ENCODE measurements at regions not wholly inside any gene's neighbourhood (a gene's known extent, or its start where the extent isn't known, plus 50 kb on each side); places are given as distances from the start of the nearest gene placed in this dataset.
"Not testable (repeated sequence)": the region's sequence is repeated elsewhere in the genome, so short reads cannot be mapped to it uniquely, and the experiment has no call there.

GRCh38 chr6:21744331-21744730 lies 150.8 kb downstream of the SOX4 start:
- no peak for DNase-seq (ENCODE audit: low spot score)

DNA sequence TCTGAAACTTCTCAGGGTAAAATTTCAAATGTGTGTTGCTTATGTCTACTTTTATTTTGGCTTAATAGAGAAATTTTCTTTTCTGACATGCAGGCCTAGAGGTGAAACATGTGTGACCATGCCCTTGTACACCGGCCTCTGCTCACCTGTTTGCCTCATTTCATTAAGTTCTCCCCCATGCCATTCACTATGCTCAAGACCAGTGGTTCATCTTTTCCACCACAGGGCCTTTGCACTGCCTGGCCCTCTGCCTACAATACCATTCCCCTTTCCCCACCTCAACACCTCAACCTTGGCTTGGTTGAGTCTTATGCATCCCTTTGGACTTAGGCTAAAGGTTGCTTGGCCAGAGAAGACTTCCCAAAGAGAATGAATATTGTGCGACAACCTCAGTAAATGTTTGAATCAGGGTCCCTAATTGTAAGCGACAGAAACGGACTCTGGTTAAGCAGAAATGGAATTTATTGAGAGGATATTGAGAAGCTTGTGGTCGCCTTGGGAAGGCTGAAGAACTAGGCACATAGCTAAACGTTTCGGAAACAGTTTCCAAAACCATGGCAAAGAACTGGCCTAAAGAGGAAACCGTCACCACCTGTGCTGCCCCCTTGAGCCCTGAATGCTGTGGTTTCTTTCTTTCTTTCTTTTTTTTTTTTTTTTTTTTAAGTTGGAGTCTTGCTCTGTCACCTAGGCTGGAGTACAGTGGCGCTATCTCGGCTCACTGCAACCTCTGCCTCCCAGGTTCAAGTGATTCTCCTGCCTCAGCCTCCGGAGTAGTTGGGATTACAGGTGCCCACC lies 152.2 kb downstream of the SOX4 start:
- no peak for DNase-seq (ENCODE audit: low spot score)

GRCh38 chr6:21747441-21747840 lies 153.9 kb downstream of the SOX4 start:
- peak; percentile 79 for DNase-seq (ENCODE audit: low spot score)

GRCh38 chr6:21748343-21749056 lies 154.9 kb downstream of the SOX4 start:
- DNase-seq (ENCODE audit: low spot score), result peak; percentile 71

DNA sequence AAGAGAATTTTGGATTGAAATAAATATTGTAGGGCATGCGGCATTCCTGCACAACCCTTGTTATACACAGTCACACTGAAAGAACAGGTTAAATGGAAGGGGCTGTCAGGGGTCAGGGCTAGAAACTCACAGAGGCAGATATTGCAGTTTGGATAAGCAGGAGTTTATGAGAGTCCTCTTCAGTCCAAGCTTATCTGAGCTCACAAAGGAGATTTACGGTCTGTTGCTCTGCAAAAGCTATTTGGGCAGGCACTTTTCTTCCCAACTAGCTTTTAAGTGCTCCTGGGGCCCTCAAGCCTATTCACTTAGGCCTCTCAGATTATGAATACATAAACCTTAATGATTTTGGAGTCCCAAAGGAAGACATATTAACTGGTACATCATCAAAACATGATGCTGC lies 156.2 kb downstream of the SOX4 start:
- no peak for DNase-seq (ENCODE audit: low spot score)

DNA sequence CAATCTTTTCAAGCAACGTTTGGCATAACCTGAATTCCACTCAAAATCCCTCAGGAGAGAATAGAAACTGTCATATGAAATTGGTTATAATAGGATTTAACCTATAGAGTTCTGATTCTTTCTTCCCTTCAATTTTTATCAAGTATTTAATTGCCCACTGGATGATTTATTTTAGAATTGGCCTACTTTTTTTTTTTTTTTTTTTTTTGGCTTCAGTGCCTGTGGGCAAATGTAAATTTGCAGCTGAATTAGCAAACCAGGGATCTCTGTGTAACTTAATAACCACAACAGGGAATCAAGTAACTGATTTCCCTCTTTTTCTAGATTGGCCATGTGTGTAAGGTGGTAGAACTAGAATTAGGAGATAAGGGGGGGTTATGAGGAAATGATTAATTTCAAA lies 157.0 kb downstream of the SOX4 start:
- DNase-seq (ENCODE audit: low spot score), result no peak

DNA sequence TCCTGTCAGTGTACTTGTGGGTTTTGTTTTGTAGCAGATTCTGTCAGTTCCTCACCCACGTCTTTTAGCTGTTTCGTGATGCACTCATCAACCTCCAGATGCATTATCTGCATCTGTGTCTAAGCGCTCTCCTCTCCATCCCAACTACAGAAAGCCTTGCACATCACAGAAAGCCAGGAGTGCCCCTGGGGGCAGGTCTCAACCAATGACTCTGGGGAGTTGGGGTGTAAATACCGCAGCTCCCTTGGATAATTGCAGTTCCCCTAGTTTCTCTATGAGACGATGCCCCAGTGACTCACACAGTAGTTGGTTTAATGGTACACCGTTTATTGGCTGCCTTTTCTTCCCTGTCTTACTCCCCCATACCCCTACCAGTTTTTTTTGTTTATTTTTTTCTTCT lies 158.1 kb downstream of the SOX4 start:
- no peak for DNase-seq (ENCODE audit: low spot score)

DNA sequence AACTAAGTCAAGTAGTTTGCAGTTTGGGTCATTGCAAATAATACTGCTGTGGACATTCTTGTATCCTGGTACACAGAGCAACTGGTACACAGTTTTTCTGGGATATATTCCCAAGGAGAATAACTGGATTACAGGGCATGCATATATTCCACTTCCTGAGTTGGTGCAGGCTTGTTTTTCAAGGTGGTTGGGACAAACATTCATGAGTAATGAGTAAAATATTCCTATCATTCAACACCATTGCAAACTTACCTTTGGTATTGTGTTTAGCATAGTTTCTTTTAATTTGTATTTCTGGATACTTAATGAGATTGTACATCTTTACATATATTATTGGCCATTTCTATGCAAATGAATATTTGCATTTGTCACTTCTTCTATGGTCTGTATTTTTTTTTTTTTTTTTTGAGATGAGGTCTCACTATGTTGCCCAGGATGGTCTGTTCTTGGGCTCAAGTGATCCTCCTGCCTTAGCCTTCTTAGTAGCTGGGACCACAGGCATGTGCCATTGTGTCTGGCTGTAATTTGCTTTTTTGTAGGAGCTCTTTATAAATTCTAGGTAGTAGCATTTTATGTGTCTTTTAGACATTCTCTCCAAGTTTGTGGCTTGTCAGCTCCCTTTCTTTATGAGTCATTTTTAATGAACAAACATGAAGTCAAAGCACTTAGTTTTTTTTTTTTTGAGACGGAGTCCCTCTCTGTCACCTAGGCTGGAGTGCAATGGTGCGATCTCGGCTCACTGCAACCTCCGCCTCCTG lies 158.7 kb downstream of the SOX4 start:
- DNase-seq (ENCODE audit: low spot score), result no peak

GRCh38 chr6:21753241-21754108 lies 159.9 kb downstream of the SOX4 start:
- no peak for DNase-seq (ENCODE audit: low spot score)

- no peak for DNase-seq (ENCODE audit: low spot score)
Measured at GRCh38 chr6:21754891-21755290, 161.3 kb downstream of the SOX4 start.

DNA sequence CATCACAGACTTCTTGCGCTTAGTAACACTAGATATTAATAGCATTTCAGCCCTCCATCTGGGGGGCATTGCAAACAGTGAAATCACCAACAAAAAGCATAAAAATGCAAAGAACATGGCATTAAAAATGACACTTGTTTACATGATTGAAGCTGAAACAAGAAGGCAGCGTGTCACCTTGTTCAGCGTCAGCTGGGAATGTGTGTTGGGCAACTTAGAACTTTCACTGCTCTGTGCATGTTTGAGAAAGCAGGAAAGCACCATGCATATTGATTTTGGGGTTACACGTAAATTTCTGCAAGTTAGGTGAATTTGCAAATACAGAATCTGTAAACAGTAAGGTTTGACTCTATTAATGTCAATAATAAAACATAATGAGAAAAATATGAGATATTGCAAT lies 162.9 kb downstream of the SOX4 start:
- DNase-seq (ENCODE audit: low spot score), result no peak

DNA sequence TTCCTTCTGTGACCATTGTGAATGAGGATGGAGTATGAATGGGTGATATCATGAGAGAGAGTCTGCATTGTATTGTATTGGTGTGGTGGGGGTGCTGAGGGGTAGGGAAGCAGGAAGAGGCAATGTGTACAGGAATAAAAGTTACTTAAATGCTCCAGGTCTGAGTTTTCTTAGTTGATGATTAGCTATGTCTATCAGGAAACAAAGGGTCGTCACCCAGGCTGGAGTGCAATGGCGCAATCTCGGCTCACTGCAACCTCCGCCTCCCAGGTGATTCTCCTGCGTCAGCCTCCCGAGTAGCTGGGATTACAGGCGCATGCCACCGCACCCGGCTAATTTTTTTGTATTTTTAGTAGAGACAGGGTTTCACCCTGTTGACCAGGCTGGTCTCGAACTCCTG lies 163.8 kb downstream of the SOX4 start:
- DNase-seq (ENCODE audit: low spot score), result not testable (repeated sequence)

DNA sequence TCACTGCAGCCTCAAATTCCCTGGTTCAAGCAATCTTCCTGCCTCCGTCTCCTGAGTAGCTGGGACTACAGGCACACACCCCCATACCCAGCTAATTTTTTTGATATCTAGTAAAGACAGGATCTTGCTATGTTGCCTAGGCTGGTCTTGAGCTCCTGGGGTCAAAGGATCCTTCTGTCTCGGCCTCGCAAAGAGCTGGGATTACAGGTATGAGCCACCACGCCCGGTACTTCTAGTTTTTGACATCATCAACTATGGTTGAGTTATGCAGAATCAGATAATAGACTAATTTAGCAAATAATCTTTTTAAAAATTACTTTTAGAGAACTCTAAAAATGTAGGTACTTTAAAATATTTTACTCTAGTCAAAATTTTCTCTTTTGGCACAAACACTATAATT lies 166.2 kb downstream of the SOX4 start:
- DNase-seq (ENCODE audit: low spot score), result no peak

DNA sequence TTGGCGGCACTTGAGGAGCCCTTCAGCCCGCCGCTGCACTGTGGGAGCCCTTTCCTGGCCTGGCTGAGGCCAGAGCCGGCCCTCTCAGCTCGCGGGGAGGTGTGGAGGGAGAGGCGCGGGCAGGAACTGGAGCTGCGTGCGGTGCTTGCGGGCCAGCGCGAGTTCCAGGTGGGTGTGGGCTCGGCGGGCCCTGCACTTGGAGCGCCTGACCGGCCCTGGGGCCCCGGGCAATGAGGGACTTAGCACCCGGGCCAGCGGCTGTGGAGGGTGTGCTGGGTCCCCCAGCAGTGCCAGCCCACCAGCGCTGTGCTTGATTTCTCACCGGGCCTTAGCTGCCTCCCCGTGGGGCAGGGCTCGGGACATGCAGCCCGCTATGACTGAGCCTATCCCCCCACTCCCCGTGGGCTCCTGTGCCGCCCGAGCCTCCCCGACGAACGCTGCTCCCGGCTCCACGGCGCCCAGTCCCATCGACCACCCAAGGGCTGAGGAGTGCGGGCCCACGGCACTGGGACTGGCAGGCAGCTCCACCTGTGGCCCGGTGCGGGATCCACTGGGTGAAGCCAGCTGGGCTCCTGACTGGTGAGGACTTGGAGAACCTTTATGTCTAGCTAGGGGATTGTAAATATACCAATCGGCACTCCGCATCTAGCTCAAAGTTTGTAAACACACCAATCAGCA lies 167.6 kb downstream of the SOX4 start:
- not testable (repeated sequence) for DNase-seq (ENCODE audit: low spot score)

- DNase-seq (ENCODE audit: low spot score), result no peak
Measured at GRCh38 chr6:21764989-21765388, 171.4 kb downstream of the SOX4 start.

DNA sequence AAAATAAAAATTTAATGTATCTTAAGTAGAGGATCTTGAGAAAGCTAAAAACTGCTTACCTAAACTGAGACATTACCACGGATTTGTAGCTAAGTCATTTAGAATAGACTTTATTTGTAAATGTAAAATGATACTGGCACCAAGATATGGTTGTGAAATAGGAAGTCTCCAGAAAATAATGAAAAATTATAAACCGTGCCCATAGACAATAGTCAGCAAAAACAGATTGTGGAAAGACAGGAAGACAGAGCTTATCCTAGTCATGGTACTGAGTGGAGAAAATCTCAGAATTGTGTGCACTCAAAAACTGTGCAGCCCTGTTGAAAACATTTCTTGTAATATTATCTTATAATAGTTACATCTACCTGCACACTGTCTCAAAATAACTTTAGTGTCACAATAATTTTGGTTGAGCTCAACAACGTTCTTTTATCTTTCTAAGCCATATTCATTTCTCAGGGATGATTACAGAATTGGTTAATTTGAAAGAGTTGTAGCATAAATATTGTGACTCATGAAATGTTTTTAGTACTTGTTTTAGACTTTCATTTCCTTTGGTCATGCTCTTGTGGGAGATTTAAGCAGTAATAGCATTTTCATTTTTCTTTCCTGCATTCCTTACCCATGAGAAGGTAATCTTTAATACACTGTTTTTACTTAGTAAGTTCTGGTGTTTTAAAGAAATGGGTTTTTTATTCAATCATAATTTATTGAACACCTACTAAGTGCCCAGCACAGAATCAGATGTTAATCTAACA lies 174.5 kb downstream of the SOX4 start:
- DNase-seq (ENCODE audit: low spot score), result no peak

- no peak for DNase-seq (ENCODE audit: low spot score)
Measured at GRCh38 chr6:21769405-21769861, 175.9 kb downstream of the SOX4 start.

DNA sequence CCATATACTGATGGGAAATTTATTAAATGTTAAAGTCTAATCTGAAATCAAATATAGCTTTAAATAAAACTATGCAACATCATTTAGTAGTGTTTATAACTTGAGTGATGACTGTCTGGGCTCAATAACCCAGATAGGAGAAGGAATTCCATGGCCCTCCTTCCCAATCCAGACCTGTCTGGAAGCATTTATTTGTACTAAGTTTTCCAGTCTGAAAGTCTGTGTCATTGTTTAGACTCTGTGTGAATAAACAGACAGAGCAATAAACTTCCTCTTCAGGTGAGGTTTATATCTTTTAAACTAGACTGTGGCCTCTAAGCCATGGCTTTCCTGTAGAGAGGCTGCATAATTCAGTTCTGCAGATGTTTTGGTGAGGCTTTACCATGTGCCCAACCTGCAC lies 176.4 kb downstream of the SOX4 start:
- DNase-seq (ENCODE audit: low spot score), result no peak

DNA sequence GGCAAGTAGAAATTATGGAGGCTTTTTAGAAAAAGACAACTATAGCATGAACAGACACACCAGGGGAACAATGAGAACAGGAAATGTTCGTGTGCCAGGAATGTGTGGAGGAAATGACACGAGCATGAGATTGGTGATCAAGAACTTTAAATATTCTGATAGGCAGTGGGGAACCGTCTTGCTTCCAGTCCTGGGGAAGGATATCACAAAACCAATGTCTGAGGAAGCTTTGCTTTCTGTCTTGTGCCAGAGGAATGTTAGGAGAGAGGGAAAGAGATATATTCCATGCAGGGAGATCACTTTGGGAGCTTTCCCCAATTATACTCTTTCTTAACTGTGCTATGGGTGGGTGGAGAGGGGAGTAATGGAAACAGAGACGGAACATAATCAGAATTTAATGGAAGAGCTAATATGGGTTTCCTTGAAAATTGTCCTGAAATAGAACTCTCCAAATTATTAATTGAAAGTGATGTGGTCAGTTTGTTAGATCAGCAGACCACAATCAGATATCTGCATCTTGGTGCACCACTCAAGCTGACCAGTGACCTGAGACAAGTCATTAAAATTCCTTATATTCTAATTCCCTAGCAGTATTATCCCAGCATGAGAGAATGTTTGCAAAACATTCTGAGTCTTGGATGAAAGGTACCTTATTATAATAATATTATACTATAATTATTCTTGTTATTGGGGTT lies 178.2 kb downstream of the SOX4 start:
- no peak for DNase-seq (ENCODE audit: low spot score)

DNA sequence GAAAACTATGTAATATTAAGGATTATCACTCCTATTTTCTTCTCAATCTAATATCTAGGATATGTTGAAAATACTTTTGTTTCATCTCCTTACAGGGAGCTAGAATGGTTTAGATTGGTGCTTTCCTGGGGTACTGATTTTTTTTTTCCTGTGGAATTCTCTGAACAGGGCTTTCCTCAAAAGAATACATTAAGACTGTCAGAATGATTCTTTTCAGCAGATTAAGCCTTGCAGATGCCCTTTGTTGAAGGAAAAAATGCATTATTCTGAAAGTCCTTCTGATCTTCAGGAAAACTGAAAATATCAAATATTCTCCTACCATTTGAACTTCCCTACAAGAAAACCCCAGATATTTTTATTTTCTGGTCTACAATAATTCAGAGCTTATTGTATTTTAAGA lies 178.9 kb downstream of the SOX4 start:
- DNase-seq (ENCODE audit: low spot score), result no peak
